SK-N-SH treated with all-trans-retinoic acid at 6 μM for 48 hours (cell line): ENCODE measurements at regions not wholly inside any gene's neighbourhood (a gene's known extent, or its start where the extent isn't known, plus 50 kb on each side); places are given as distances from the start of the nearest gene placed in this dataset.

Experiments used
- ATAC-seq: fragments of 200-7000 bp; cut with Tn5 transposase; 3 replicates; pipeline ENCODE4 v1.9.1; 2020; ENCODE audit warnings: mild to moderate bottlenecking, moderate library complexity
- ARNTL ChIP-seq: fragments of 450-650 bp; formaldehyde crosslinking; IDR thresholded peaks from 2 replicates; pipeline ENCODE4 v1.5.0; 2020; ENCODE audit warnings: low read depth, mild to moderate bottlenecking, moderate library complexity, borderline replicate concordance
- CSDC2 ChIP-seq: fragments of 250-450 bp; sonication (Bioruptor Pico); IDR thresholded peaks from 2 replicates; pipeline ENCODE4 v1.5.0; 2020; ENCODE audit warnings: mild to moderate bottlenecking, moderate library complexity
- ISL1 ChIP-seq: fragments of 250-450 bp; sonication (Bioruptor Pico); IDR thresholded peaks from 2 replicates; pipeline ENCODE4 v2.1.2; 2022; ENCODE audit warnings: mild to moderate bottlenecking, moderate library complexity
- OSR1 ChIP-seq: fragments of 250-450 bp; sonication (Bioruptor Pico); IDR thresholded peaks from 2 replicates; pipeline ENCODE4 v1.8.0; 2022; ENCODE audit warnings: moderate library complexity, mild to moderate bottlenecking, inconsistent platforms
- PPARA ChIP-seq: fragments of 250-450 bp; sonication (Bioruptor Pico); IDR thresholded peaks from 2 replicates; pipeline ENCODE4 v1.5.0; 2020; ENCODE audit warnings: mild to moderate bottlenecking, borderline replicate concordance
- RARB ChIP-seq: fragments of 250-450 bp; sonication (Bioruptor Pico); IDR thresholded peaks from 2 replicates; pipeline ENCODE4 v1.8.0; 2021; ENCODE audit warnings: mild to moderate bottlenecking, moderate library complexity
- SNAI2 ChIP-seq: fragments of 250-450 bp; sonication (Bioruptor Pico); IDR thresholded peaks from 2 replicates; pipeline ENCODE4 v1.5.0; 2020; ENCODE audit warnings: mild to moderate bottlenecking, moderate library complexity
- TCF4 ChIP-seq: fragments of 250-450 bp; sonication (Bioruptor Pico); IDR thresholded peaks from 2 replicates; pipeline ENCODE4 v1.8.0; 2021; ENCODE audit warnings: mild to moderate bottlenecking, moderate library complexity, borderline replicate concordance
- TOX ChIP-seq: fragments of 250-450 bp; sonication (Bioruptor Pico); IDR thresholded peaks from 2 replicates; pipeline ENCODE4 v1.8.0; 2021; ENCODE audit warnings: mild to moderate bottlenecking, moderate library complexity, borderline replicate concordance
- ZC3H10 ChIP-seq: fragments of 250-450 bp; sonication (Bioruptor Pico); IDR thresholded peaks from 2 replicates; pipeline ENCODE4 v1.5.1; 2021; ENCODE audit warnings: mild to moderate bottlenecking, moderate library complexity
- ZFP3 ChIP-seq: fragments of 250-450 bp; sonication (Bioruptor Pico); IDR thresholded peaks from 2 replicates; pipeline ENCODE4 v1.5.0; 2020; ENCODE audit warnings: mild to moderate bottlenecking, moderate library complexity
- ZFP30 ChIP-seq: fragments of 450-650 bp; formaldehyde crosslinking; IDR thresholded peaks from 2 replicates; pipeline ENCODE4 v1.5.0; 2022; ENCODE audit warnings: mild to moderate bottlenecking, moderate library complexity
- ZNF565 ChIP-seq: fragments of 450-650 bp; formaldehyde crosslinking; conservative IDR thresholded peaks from 2 replicates; pipeline ENCODE4 v1.5.0; 2020; ENCODE audit warnings: low read depth, mild to moderate bottlenecking, moderate library complexity
- ZNF70 ChIP-seq: fragments of 450-650 bp; formaldehyde crosslinking; IDR thresholded peaks from 2 replicates; pipeline ENCODE4 v1.5.0; 2020; ENCODE audit warnings: mild to moderate bottlenecking, moderate library complexity
- TF ChIP-seq, protein P1 (sequence below): fragments of 250-450 bp; sonication (Bioruptor Pico); IDR thresholded peaks from 2 replicates; pipeline ENCODE4 v1.5.1; 2020; ENCODE audit warnings: low read depth, mild to moderate bottlenecking, moderate library complexity
- TF ChIP-seq, protein P2 (sequence below): fragments of 250-450 bp; sonication (Bioruptor Pico); IDR thresholded peaks from 2 replicates; pipeline ENCODE4 v1.5.1; 2021; ENCODE audit warnings: mild to moderate bottlenecking, moderate library complexity
- TF ChIP-seq, protein P3 (sequence below): fragments of 250-450 bp; sonication (Bioruptor Pico); IDR thresholded peaks from 2 replicates; pipeline ENCODE4 v1.8.0; 2020; ENCODE audit warnings: mild to moderate bottlenecking, moderate library complexity, borderline replicate concordance
- TF ChIP-seq, protein P4 (sequence below): fragments of 250-450 bp; sonication (Bioruptor Pico); IDR thresholded peaks from 2 replicates; pipeline ENCODE4 v1.8.0; 2021; ENCODE audit warnings: low read depth, mild to moderate bottlenecking, moderate library complexity, borderline replicate concordance
- TF ChIP-seq, protein P5 (sequence below): fragments of 250-450 bp; sonication (Bioruptor Pico); IDR thresholded peaks from 2 replicates; pipeline ENCODE4 v1.5.0; 2020; ENCODE audit warnings: mild to moderate bottlenecking, moderate library complexity

DNA sequence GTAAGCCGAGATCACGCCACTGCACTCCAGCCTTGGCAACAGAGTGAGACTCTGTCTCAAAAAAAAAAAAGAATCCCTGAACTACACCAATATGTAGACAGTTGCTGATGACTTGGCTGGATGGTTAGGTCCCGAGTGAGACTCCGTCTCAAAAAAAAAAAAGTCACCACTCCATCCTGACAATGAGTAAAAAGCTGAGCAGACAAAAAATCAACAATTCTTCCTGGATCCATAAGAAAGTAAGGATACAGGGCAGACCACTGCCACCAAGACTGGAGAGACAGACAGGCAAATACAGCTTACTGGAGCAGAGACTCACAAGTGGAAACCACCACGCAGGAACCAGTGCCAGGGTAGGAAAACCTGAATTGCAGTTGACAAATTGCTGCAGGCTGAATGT, 67.1 kb upstream of the ERCC4 start:
- no peak for TF ChIP-seq PPARA (CRISPR knock-in tag)
- no peak for TF ChIP-seq RARB (CRISPR knock-in tag)
- no peak for TF ChIP-seq ZFP3 (CRISPR knock-in tag)
- TF ChIP-seq CSDC2 (CRISPR knock-in tag): no peak
- TF ChIP-seq ARNTL (CRISPR knock-in tag): no peak
- TF ChIP-seq ZNF70 (CRISPR knock-in tag): no peak
- no peak for TF ChIP-seq OSR1 (CRISPR knock-in tag)
- TF ChIP-seq, protein P1, sequence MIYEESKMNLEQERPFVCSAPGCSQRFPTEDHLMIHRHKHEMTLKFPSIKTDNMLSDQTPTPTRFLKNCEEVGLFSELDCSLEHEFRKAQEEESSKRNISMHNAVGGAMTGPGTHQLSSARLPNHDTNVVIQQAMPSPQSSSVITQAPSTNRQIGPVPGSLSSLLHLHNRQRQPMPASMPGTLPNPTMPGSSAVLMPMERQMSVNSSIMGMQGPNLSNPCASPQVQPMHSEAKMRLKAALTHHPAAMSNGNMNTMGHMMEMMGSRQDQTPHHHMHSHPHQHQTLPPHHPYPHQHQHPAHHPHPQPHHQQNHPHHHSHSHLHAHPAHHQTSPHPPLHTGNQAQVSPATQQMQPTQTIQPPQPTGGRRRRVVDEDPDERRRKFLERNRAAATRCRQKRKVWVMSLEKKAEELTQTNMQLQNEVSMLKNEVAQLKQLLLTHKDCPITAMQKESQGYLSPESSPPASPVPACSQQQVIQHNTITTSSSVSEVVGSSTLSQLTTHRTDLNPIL (CRISPR knock-in tag): no peak
- no peak for TF ChIP-seq ISL1 (CRISPR knock-in tag)
- TF ChIP-seq, protein P2, sequence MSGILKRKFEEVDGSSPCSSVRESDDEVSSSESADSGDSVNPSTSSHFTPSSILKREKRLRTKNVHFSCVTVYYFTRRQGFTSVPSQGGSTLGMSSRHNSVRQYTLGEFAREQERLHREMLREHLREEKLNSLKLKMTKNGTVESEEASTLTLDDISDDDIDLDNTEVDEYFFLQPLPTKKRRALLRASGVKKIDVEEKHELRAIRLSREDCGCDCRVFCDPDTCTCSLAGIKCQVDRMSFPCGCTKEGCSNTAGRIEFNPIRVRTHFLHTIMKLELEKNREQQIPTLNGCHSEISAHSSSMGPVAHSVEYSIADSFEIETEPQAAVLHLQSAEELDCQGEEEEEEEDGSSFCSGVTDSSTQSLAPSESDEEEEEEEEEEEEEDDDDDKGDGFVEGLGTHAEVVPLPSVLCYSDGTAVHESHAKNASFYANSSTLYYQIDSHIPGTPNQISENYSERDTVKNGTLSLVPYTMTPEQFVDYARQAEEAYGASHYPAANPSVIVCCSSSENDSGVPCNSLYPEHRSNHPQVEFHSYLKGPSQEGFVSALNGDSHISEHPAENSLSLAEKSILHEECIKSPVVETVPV (CRISPR knock-in tag): no peak
- TF ChIP-seq, protein P3, sequence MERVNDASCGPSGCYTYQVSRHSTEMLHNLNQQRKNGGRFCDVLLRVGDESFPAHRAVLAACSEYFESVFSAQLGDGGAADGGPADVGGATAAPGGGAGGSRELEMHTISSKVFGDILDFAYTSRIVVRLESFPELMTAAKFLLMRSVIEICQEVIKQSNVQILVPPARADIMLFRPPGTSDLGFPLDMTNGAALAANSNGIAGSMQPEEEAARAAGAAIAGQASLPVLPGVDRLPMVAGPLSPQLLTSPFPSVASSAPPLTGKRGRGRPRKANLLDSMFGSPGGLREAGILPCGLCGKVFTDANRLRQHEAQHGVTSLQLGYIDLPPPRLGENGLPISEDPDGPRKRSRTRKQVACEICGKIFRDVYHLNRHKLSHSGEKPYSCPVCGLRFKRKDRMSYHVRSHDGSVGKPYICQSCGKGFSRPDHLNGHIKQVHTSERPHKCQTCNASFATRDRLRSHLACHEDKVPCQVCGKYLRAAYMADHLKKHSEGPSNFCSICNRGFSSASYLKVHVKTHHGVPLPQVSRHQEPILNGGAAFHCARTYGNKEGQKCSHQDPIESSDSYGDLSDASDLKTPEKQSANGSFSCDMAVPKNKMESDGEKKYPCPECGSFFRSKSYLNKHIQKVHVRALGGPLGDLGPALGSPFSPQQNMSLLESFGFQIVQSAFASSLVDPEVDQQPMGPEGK (CRISPR knock-in tag): no peak
- no peak for TF ChIP-seq TCF4 (CRISPR knock-in tag)
- no peak for TF ChIP-seq SNAI2
- TF ChIP-seq TOX (CRISPR knock-in tag): no peak
- no peak for TF ChIP-seq ZFP30
- TF ChIP-seq, protein P4, sequence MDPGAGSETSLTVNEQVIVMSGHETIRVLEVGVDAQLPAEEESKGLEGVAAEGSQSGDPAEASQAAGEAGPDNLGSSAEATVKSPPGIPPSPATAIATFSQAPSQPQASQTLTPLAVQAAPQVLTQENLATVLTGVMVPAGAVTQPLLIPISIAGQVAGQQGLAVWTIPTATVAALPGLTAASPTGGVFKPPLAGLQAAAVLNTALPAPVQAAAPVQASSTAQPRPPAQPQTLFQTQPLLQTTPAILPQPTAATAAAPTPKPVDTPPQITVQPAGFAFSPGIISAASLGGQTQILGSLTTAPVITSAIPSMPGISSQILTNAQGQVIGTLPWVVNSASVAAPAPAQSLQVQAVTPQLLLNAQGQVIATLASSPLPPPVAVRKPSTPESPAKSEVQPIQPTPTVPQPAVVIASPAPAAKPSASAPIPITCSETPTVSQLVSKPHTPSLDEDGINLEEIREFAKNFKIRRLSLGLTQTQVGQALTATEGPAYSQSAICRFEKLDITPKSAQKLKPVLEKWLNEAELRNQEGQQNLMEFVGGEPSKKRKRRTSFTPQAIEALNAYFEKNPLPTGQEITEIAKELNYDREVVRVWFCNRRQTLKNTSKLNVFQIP (CRISPR knock-in tag): no peak
- TF ChIP-seq, protein P5, sequence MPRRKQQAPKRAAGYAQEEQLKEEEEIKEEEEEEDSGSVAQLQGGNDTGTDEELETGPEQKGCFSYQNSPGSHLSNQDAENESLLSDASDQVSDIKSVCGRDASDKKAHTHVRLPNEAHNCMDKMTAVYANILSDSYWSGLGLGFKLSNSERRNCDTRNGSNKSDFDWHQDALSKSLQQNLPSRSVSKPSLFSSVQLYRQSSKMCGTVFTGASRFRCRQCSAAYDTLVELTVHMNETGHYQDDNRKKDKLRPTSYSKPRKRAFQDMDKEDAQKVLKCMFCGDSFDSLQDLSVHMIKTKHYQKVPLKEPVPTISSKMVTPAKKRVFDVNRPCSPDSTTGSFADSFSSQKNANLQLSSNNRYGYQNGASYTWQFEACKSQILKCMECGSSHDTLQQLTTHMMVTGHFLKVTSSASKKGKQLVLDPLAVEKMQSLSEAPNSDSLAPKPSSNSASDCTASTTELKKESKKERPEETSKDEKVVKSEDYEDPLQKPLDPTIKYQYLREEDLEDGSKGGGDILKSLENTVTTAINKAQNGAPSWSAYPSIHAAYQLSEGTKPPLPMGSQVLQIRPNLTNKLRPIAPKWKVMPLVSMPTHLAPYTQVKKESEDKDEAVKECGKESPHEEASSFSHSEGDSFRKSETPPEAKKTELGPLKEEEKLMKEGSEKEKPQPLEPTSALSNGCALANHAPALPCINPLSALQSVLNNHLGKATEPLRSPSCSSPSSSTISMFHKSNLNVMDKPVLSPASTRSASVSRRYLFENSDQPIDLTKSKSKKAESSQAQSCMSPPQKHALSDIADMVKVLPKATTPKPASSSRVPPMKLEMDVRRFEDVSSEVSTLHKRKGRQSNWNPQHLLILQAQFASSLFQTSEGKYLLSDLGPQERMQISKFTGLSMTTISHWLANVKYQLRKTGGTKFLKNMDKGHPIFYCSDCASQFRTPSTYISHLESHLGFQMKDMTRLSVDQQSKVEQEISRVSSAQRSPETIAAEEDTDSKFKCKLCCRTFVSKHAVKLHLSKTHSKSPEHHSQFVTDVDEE (CRISPR knock-in tag): no peak
- TF ChIP-seq, all 23 proteins: peak for 0
- ATAC-seq: no peak

DNA sequence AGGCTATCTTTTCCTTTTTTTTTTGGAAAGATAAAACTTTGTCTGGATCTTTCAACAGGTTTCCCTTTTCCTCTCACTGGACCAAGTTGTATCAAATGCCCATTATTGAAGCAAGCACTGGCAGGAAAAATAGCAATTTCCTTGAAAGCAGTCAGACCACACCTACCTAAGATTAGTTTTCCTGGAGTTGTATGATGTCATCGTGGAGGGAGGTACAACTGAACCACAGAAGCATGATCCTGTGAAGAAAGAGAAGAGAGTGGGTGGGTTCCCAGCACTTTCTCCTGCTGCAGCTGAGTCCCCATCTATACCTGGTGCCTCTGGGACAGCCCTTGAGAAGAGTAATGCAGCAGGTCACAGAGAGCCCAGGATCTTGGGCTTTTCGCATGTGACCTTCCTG, 63.6 kb upstream of the ERCC4 start:
- TF ChIP-seq SNAI2: no peak
- TF ChIP-seq ZNF565 (CRISPR knock-in tag): no peak
- no peak for TF ChIP-seq ZFP3 (CRISPR knock-in tag)
- TF ChIP-seq ARNTL (CRISPR knock-in tag): no peak
- TF ChIP-seq CSDC2 (CRISPR knock-in tag): no peak
- TF ChIP-seq ZFP30: no peak
- TF ChIP-seq, protein P5 (CRISPR knock-in tag): no peak
- TF ChIP-seq TCF4 (CRISPR knock-in tag): no peak
- no peak for TF ChIP-seq ZC3H10 (CRISPR knock-in tag)
- TF ChIP-seq, all 23 proteins: peak for 0
- ATAC-seq: no peak
